ENCODE measurements at regions not wholly inside any gene's neighbourhood (a gene's known extent, or its start where the extent isn't known, plus 50 kb on each side); places are given as distances from the start of the nearest gene placed in this dataset.
"Not testable (repeated sequence)": the region's sequence is repeated elsewhere in the genome, so short reads cannot be mapped to it uniquely, and the experiment has no call there.

GRCh38 chr6:67815623-67816022 lies 819.5 kb upstream of the ADGRB3 start:
- DNase-seq (ENCODE audit: low read depth, low spot score), result no peak
- H3K4me3 ChIP-seq (ENCODE audit: low read depth, low read length), result no peak overlapping the region
- no peak for TF ChIP-seq CTCF (IDR thresholded peaks at IDR 0.05; ENCODE audit: low read depth, low read length)
- in situ Hi-C loops (cut with HindIII; ENCODE audit: low sequenced_read_pairs), result no loop called here

GRCh38 chr6:67814262-67814661 lies 820.8 kb upstream of the ADGRB3 start:
- no peak for TF ChIP-seq CTCF (IDR thresholded peaks at IDR 0.05; ENCODE audit: low read depth, low read length)
- no peak overlapping the region for H3K4me3 ChIP-seq (ENCODE audit: low read depth, low read length)
- no peak for DNase-seq (ENCODE audit: low read depth, low spot score)
- in situ Hi-C loops (cut with HindIII; ENCODE audit: low sequenced_read_pairs), result no loop called here

- in situ Hi-C loops (cut with HindIII; ENCODE audit: low sequenced_read_pairs), result no loop called here
- no peak for TF ChIP-seq CTCF (IDR thresholded peaks at IDR 0.05; ENCODE audit: low read depth, low read length)
- H3K4me3 ChIP-seq (ENCODE audit: low read depth, low read length), result no peak overlapping the region
- DNase-seq (ENCODE audit: low read depth, low spot score), result no peak
Observed at GRCh38 chr6:67812693-67813092, 822.4 kb upstream of the ADGRB3 start.

- no peak for TF ChIP-seq CTCF (IDR thresholded peaks at IDR 0.05; ENCODE audit: low read depth, low read length)
- DNase-seq (ENCODE audit: low read depth, low spot score), result no peak
- in situ Hi-C loops (cut with HindIII; ENCODE audit: low sequenced_read_pairs), result no loop called here
- H3K4me3 ChIP-seq (ENCODE audit: low read depth, low read length), result no peak overlapping the region
Observed at GRCh38 chr6:67812125-67812524, 823.0 kb upstream of the ADGRB3 start.

GRCh38 chr6:67811239-67812037 lies 823.6 kb upstream of the ADGRB3 start:
- TF ChIP-seq CTCF (IDR thresholded peaks at IDR 0.05; ENCODE audit: low read depth, low read length), result no peak
- in situ Hi-C loops (cut with HindIII; ENCODE audit: low sequenced_read_pairs), result no loop called here

GRCh38 chr6:67804808-67805207 lies 830.3 kb upstream of the ADGRB3 start:
- DNase-seq (ENCODE audit: low read depth, low spot score); in situ Hi-C loops (cut with HindIII; ENCODE audit: low sequenced_read_pairs); H3K4me3 ChIP-seq (ENCODE audit: low read depth, low read length): not testable (repeated sequence)

More at GRCh38 chr6:67811239-67812037, 823.6 kb upstream of the ADGRB3 start:
- no peak overlapping the region for H3K4me3 ChIP-seq (ENCODE audit: low read depth, low read length)
- no peak for DNase-seq (ENCODE audit: low read depth, low spot score)

GRCh38 chr6:67802771-67803170 lies 832.3 kb upstream of the ADGRB3 start:
- no peak for DNase-seq (ENCODE audit: low read depth, low spot score)
- in situ Hi-C loops (cut with HindIII; ENCODE audit: low sequenced_read_pairs), result no loop called here
- no peak overlapping the region for H3K4me3 ChIP-seq (ENCODE audit: low read depth, low read length)
- no peak for TF ChIP-seq CTCF (IDR thresholded peaks at IDR 0.05; ENCODE audit: low read depth, low read length)

All from astrocyte of the spinal cord (primary cell).